IMR-90 (cell line): ENCODE measurements at regions not wholly inside any gene's neighbourhood (a gene's known extent, or its start where the extent isn't known, plus 50 kb on each side); places are given as distances from the start of the nearest gene placed in this dataset.
A peak's percentile ranks its signal among the peaks of the same experiment; 100 is the strongest.
"Not testable (repeated sequence)": the region's sequence is repeated elsewhere in the genome, so short reads cannot be mapped to it uniquely, and the experiment has no call there.

Experiments
- ATAC-seq: fragments of 200-7000 bp; cut with Tn5 transposase; 2 replicates; pipeline ENCODE4 v1.9.1; 2020; ENCODE audit warnings: low read depth, mild to moderate bottlenecking, moderate library complexity
- BruUV-seq: library from RNA; stranded (reverse); fragments of 400-500 nt; replicated peaks from 2 replicates; lab custom pipeline; 2021; lab: Mats Ljungman, UMichigan
- CTCF ChIA-PET: fragments of 300-600 bp; formaldehyde crosslinking; extraction: SDS; loops from one replicate; lab custom pipeline; 2021; ENCODE audit warnings: antibody characterized with exemption; lab: Yijun Ruan, JAX
- POLR2A ChIA-PET: fragments of 300-600 bp; sonication (Branson Sonifier 250); formaldehyde crosslinking; loops from one replicate; lab custom pipeline; 2022; ENCODE audit warnings: antibody characterized with exemption; ENCODE audit not compliant: unreplicated experiment; lab: Charles Lee
- DNase-seq: peaks from one replicate; pipeline ENCODE4 v3.0.0; 2013
- H2AFZ ChIP-seq: replicated peaks from 2 replicates; pipeline ENCODE3; 2013; ENCODE audit warnings: low read length, mild to moderate bottlenecking; ENCODE audit not compliant: poor library complexity
- H2AK5ac ChIP-seq: 2 replicates; pipeline ENCODE4 v1.6.1; 2013; ENCODE audit warnings: low read depth, low read length, inconsistent platforms
- H2AK9ac ChIP-seq: replicated peaks from 2 replicates; pipeline ENCODE3; 2013; ENCODE audit warnings: mild to moderate bottlenecking, low read depth, low read length, moderate library complexity; ENCODE audit not compliant: poor library complexity
- H2BK120ac ChIP-seq: 2 replicates; pipeline ENCODE4 v1.6.1; 2013; ENCODE audit warnings: low read depth, low read length, inconsistent platforms
- H2BK15ac ChIP-seq: 3 replicates; pipeline ENCODE4 v1.6.1; 2013; ENCODE audit warnings: low read depth, low read length, inconsistent platforms
- H2BK20ac ChIP-seq: 2 replicates; pipeline ENCODE4 v1.6.1; 2013; ENCODE audit warnings: low read depth, mild to moderate bottlenecking, inconsistent platforms, low read length, moderate library complexity
- H2BK5ac ChIP-seq: 2 replicates; pipeline ENCODE4 v1.6.1; 2013; ENCODE audit warnings: mild to moderate bottlenecking, low read depth, low read length, inconsistent platforms; ENCODE audit not compliant: poor library complexity, severe bottlenecking
- H3K14ac ChIP-seq: replicated peaks from 2 replicates; pipeline ENCODE4 v1.6.1; 2013; ENCODE audit warnings: low read depth, low read length, inconsistent platforms
- H3K18ac ChIP-seq: 2 replicates; pipeline ENCODE4 v1.6.1; 2013; ENCODE audit warnings: low read depth, low read length, control low read depth
- H3K23ac ChIP-seq: 2 replicates; pipeline ENCODE4 v1.6.1; 2013; ENCODE audit warnings: low read depth, low read length, inconsistent platforms
- H3K27ac ChIP-seq: 2 replicates; pipeline ENCODE4 v1.5.1; 2013; ENCODE audit warnings: mild to moderate bottlenecking, control low read depth, low read length; ENCODE audit not compliant: insufficient read depth
- H3K27me3 ChIP-seq: 2 replicates; pipeline ENCODE4 v1.6.1; 2013; ENCODE audit warnings: low read length; ENCODE audit not compliant: control insufficient read depth, insufficient read depth
- H3K36me3 ChIP-seq: 2 replicates; pipeline ENCODE4 v1.6.1; 2013; ENCODE audit warnings: low read length, mixed read lengths; ENCODE audit not compliant: control insufficient read depth, insufficient read depth
- H3K4ac ChIP-seq: 2 replicates; pipeline ENCODE4 v1.6.1; 2013; ENCODE audit warnings: low read depth, low read length, inconsistent platforms
- H3K4me1 ChIP-seq: 2 replicates; pipeline ENCODE4 v1.6.1; 2013; ENCODE audit warnings: low read length, mixed read lengths; ENCODE audit not compliant: control insufficient read depth, insufficient read depth
- H3K4me2 ChIP-seq: 2 replicates; pipeline ENCODE4 v1.6.1; 2013; ENCODE audit warnings: low read depth, mild to moderate bottlenecking, control low read depth, low read length, moderate library complexity
- H3K4me3 ChIP-seq: 2 replicates; pipeline ENCODE4 v1.5.1; 2013; ENCODE audit warnings: low read depth, mild to moderate bottlenecking, control low read depth, low read length, moderate library complexity; ENCODE audit not compliant: insufficient read depth
- H3K56ac ChIP-seq: 2 replicates; pipeline ENCODE4 v1.6.1; 2013; ENCODE audit warnings: low read length, inconsistent platforms; ENCODE audit not compliant: insufficient read depth; ENCODE audit errors: extremely low read depth
- H3K79me1 ChIP-seq, 2 experiments: 2 replicates each; pipeline ENCODE4 v1.6.1; 2013; ENCODE audit warnings: low read length in 2 of 2, inconsistent platforms in 1 of 2, low read depth in 1 of 2
- H3K9ac ChIP-seq: 2 replicates; pipeline ENCODE4 v1.6.1; 2013; ENCODE audit warnings: low read depth, low read length, control low read depth
- H3K9me1 ChIP-seq: 2 replicates; pipeline ENCODE4 v1.6.1; 2013; ENCODE audit warnings: low read length, inconsistent platforms; ENCODE audit not compliant: insufficient read depth
- H3K9me3 ChIP-seq: 2 replicates; pipeline ENCODE4 v1.6.1; 2013; ENCODE audit warnings: low read length; ENCODE audit not compliant: control insufficient read depth, insufficient read depth
- H4K20me1 ChIP-seq: 2 replicates; pipeline ENCODE4 v1.6.1; 2013; ENCODE audit warnings: low read length, inconsistent platforms; ENCODE audit not compliant: insufficient read depth
- H4K5ac ChIP-seq: 2 replicates; pipeline ENCODE4 v1.6.1; 2013; ENCODE audit warnings: mild to moderate bottlenecking, low read depth, low read length, control low read depth
- H4K8ac ChIP-seq, 2 experiments: 2 replicates each; pipeline ENCODE4 v1.6.1; 2013; ENCODE audit warnings: low read depth in 2 of 2, low read length in 2 of 2, control low read depth in 1 of 2, inconsistent platforms in 1 of 2
- H4K91ac ChIP-seq: 2 replicates; pipeline ENCODE4 v1.6.1; 2013; ENCODE audit warnings: low read depth, low read length, inconsistent platforms; ENCODE audit not compliant: insufficient read depth
- WGBS, 2 experiments: methylation state at CpG; one replicate each; pipeline versions ENCODE4 v1.1.5 to v1.1.7; 2013; ENCODE audit warnings: missing lambda C conversion rate in 2 of 2; ENCODE audit not compliant: insufficient read length in 1 of 2; ENCODE audit errors: extremely low coverage in 2 of 2; 5-methylcytosine and 5-hydroxymethylcytosine counted together
- dilution Hi-C: fragments of 300-500 bp; cut with HindIII; formaldehyde crosslinking; loops from one replicate; pipeline ENCODE4 v1.14.3; 2018; ENCODE audit warnings: low sequenced_read_pairs; ENCODE audit not compliant: unreplicated experiment
- in situ Hi-C: fragments of 300-500 bp; cut with MboI; formaldehyde crosslinking; loops from 3 replicates; pipeline ENCODE4 v1.14.3; 2019; ENCODE audit warnings: low sequenced_read_pairs, inconsistent platforms, mixed read lengths
- intact Hi-C: fragments of 100-400 bp; cut with micrococcal nuclease; formaldehyde crosslinking; loops from 2 replicates; pipeline ENCODE4 v1.10.0; 2022

- WGBS, 2 experiments, result no CpG with 5 or more reads among the region's 1 CpG
- H3K27me3 ChIP-seq, H4K5ac ChIP-seq, H3K4ac ChIP-seq, H3K23ac ChIP-seq, H2BK15ac ChIP-seq, H2BK120ac ChIP-seq, H3K4me2 ChIP-seq, H4K91ac ChIP-seq, dilution Hi-C loops, H2BK5ac ChIP-seq, intact Hi-C loops, H3K79me1 ChIP-seq, H3K4me3 ChIP-seq, H2BK20ac ChIP-seq, H2AFZ ChIP-seq, ATAC-seq, BruUV-seq, H3K4me1 ChIP-seq, H4K20me1 ChIP-seq, H3K9me1 ChIP-seq, H3K36me3 ChIP-seq, CTCF ChIA-PET, H2AK5ac ChIP-seq, H2AK9ac ChIP-seq, H4K8ac ChIP-seq, H3K9me3 ChIP-seq, H3K27ac ChIP-seq, H3K14ac ChIP-seq, H3K18ac ChIP-seq, H3K56ac ChIP-seq, H3K9ac ChIP-seq, in situ Hi-C loops, POLR2A ChIA-PET: not testable (repeated sequence)
- DNase-seq, result peak; percentile 47
These were observed 300.2 kb upstream of the TNC start for GRCh38 chr9:115418181-115418580.
